Uterus (tissue), 3 donors: ENCODE measurements at regions not wholly inside any gene's neighbourhood (a gene's known extent, or its start where the extent isn't known, plus 50 kb on each side); places are given as distances from the start of the nearest gene placed in this dataset.

Source experiments
- DNase-seq, 2 donors: peaks; one replicate each; pipeline ENCODE4 v3.0.0-alpha.2; 2019 to 2020
- H3K27ac ChIP-seq, 2 donors: fragments of 200-600 bp; sonication (generic); 1 replicate in 1 of 2; 2 replicates in 1 of 2; pipeline ENCODE4 v1.5.1; 2016 to 2018
- H3K27me3 ChIP-seq, 2 donors: fragments of 200-600 bp; sonication (generic); one replicate each; pipeline ENCODE4 v1.5.1; 2018 to 2019; ENCODE audit warnings: control low read depth in 1 of 2
- H3K36me3 ChIP-seq, 2 donors: fragments of 200-600 bp; sonication (generic); one replicate each; pipeline ENCODE4 v1.5.1; 2019; ENCODE audit warnings: control low read depth in 1 of 2
- H3K4me1 ChIP-seq, 2 donors: fragments of 200-600 bp; sonication (generic); one replicate each; pipeline ENCODE4 v1.5.1; 2018 to 2019; ENCODE audit warnings: control low read depth in 1 of 2
- H3K4me3 ChIP-seq, 2 donors: fragments of 200-600 bp; sonication (generic); 1 replicate in 1 of 2; 2 replicates in 1 of 2; pipeline ENCODE4 v1.5.1; 2018 to 2019; ENCODE audit warnings: mild to moderate bottlenecking in 1 of 2
- H3K9me3 ChIP-seq, 2 donors: fragments of 200-600 bp; sonication (generic); one replicate each; pipeline ENCODE4 v1.5.1; 2019; ENCODE audit warnings: control low read depth in 1 of 2
- POLR2A ChIP-seq, 2 donors: fragments of 450-650 bp; IDR thresholded peaks; one replicate each; pipeline ENCODE4 v1.6.1; 2016; ENCODE audit warnings: antibody characterized with exemption in 2 of 2, mild to moderate bottlenecking in 1 of 2, moderate library complexity in 1 of 2
- intact Hi-C: fragments of 100-400 bp; cut with DNase I; formaldehyde crosslinking; loops from one replicate; pipeline ENCODE4 v1.15.1; 2023; ENCODE audit warnings: low total_unique reads
- TF ChIP-seq, protein P1 (sequence below), 4 experiments: fragments of 200-600 bp in 2 of 4; fragments of 450-650 bp in 2 of 4; sonication (generic) in 2 of 4; IDR thresholded peaks; one replicate each; pipeline ENCODE4 v1.5.1; 2016 to 2019; ENCODE audit warnings: antibody characterized with exemption in 4 of 4, mild to moderate bottlenecking in 2 of 4, moderate library complexity in 1 of 4
- donor health status: DM: yes; HTN: yes; CAD: no.

- no peak overlapping the region for H3K4me3 ChIP-seq
- H3K27ac ChIP-seq: no peak overlapping the region
- no peaks in the 10 kb centered on the region for H3K9me3 ChIP-seq
- intact Hi-C loops: no loop called here
- no peak for DNase-seq
- H3K36me3 ChIP-seq: no peaks in the 10 kb centered on the region
- H3K27me3 ChIP-seq: no peaks in the 10 kb centered on the region
- no peaks in the 10 kb centered on the region for H3K4me1 ChIP-seq
- TF ChIP-seq, protein P1, sequence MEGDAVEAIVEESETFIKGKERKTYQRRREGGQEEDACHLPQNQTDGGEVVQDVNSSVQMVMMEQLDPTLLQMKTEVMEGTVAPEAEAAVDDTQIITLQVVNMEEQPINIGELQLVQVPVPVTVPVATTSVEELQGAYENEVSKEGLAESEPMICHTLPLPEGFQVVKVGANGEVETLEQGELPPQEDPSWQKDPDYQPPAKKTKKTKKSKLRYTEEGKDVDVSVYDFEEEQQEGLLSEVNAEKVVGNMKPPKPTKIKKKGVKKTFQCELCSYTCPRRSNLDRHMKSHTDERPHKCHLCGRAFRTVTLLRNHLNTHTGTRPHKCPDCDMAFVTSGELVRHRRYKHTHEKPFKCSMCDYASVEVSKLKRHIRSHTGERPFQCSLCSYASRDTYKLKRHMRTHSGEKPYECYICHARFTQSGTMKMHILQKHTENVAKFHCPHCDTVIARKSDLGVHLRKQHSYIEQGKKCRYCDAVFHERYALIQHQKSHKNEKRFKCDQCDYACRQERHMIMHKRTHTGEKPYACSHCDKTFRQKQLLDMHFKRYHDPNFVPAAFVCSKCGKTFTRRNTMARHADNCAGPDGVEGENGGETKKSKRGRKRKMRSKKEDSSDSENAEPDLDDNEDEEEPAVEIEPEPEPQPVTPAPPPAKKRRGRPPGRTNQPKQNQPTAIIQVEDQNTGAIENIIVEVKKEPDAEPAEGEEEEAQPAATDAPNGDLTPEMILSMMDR (IDR thresholded peaks at IDR 0.05): no peak
- TF ChIP-seq POLR2A (IDR thresholded peaks at IDR 0.05): no peak
These were observed 190.4 kb upstream of the HDAC4 start for GRCh38 chr2:239590995-239591915.

DNA sequence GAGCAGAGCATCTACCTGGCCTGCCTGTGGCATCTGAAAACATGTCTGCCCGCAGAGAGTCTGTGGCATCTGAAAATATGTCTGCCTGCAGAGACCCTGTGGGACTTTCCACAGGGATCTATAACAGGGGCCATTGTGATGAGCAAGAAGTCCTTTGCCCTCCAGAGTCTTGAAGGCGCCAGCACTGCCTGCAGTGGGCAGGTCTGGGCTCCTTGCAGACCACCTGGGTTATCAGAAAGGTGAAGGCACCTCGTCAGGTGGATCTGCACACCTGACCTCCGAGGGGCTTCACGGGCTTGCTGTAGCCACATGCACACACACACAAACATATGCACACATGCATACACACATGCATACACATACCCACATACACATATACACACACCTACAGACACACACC is 189.5 kb upstream of the HDAC4 start:
- TF ChIP-seq POLR2A (IDR thresholded peaks at IDR 0.05): no peak
- TF ChIP-seq, protein P1 (IDR thresholded peaks at IDR 0.05): no peak
- no peak for DNase-seq
- H3K36me3 ChIP-seq: no peaks in the 10 kb centered on the region
- H3K9me3 ChIP-seq: no peaks in the 10 kb centered on the region
- no peak overlapping the region for H3K27ac ChIP-seq
- no peak overlapping the region for H3K4me3 ChIP-seq
- no peaks in the 10 kb centered on the region for H3K27me3 ChIP-seq
- intact Hi-C loops: no loop called here
- no peaks in the 10 kb centered on the region for H3K4me1 ChIP-seq

DNA sequence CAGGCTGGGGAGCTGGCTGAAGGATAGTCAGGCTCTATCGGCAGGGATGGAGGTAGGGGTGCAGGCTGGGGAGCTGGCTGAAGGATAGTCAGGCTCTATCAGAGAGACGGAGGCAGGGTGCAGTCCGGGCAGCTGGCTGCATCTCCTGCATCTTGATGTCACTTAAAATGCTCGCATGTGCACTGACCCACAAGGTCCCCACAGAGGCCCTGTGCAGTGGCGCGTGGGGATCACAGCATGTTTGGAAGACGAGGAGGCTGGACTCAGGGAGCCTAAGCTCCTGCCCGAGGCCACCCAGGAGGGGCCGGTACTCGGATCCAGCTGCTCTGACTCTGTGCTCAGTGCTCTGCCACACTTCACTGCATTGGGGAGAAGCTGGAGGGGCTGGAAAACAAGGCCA is 189.0 kb upstream of the HDAC4 start:
- TF ChIP-seq, protein P1 (IDR thresholded peaks at IDR 0.05): no peak
- no peak for TF ChIP-seq POLR2A (IDR thresholded peaks at IDR 0.05)
- no peak for DNase-seq
- intact Hi-C loops: no loop called here
- Histone ChIP-seq H3K4me1 (no peaks in the 10 kb centered on the region), H3K9me3 (no peaks in the 10 kb centered on the region), H3K4me3 (no peak overlapping the region), H3K27me3 (no peaks in the 10 kb centered on the region), H3K36me3 (no peaks in the 10 kb centered on the region), H3K27ac (no peak overlapping the region)

- no peak for DNase-seq
- intact Hi-C loops: no loop called here
- no peaks in the 10 kb centered on the region for H3K4me1 ChIP-seq
- H3K27ac ChIP-seq: no peak overlapping the region
- H3K27me3 ChIP-seq: no peaks in the 10 kb centered on the region
- no peaks in the 10 kb centered on the region for H3K36me3 ChIP-seq
- no peaks in the 10 kb centered on the region for H3K9me3 ChIP-seq
- TF ChIP-seq, protein P1 (IDR thresholded peaks at IDR 0.05): no peak
- no peak overlapping the region for H3K4me3 ChIP-seq
These were observed 188.5 kb upstream of the HDAC4 start for GRCh38 chr2:239589270-239589825.
